Fibroblast of villous mesenchyme (primary cell): ENCODE measurements at regions not wholly inside any gene's neighbourhood (a gene's known extent, or its start where the extent isn't known, plus 50 kb on each side); places are given as distances from the start of the nearest gene placed in this dataset.

ENCODE experiments used
- DNase-seq: peaks from one replicate; pipeline ENCODE4 v3.0.0-alpha.2; 2010; ENCODE audit warnings: low read depth
- H3K4me3 ChIP-seq: 2 replicates; pipeline ENCODE4 v1.5.1; 2011; ENCODE audit warnings: low read depth, mild to moderate bottlenecking, low read length
- TF ChIP-seq, protein P1 (sequence below): IDR thresholded peaks from 2 replicates; pipeline ENCODE4 v1.5.1; 2012; ENCODE audit warnings: low read depth, mild to moderate bottlenecking, low read length; ENCODE audit not compliant: insufficient read depth

DNA sequence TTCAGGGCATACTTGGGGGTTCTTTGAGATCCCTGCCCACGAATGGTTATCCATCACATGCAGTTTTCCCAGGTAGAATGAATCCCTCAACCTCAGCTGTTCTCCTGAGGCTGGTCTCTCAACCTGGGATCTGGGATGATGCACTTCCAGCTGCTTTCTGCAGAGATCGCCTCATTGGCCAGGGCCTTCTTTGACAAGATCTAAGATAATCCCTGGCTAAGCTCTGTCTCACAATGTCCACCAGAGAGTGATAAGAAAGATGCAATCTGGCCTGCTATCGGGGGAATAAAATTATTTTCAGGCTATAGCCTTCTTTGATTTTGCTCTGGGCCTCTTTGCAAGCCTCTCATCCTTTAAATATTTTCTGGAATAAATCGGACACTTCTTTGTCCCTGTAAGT lies 1021.1 kb downstream of the EFNB2 start:
- TF ChIP-seq, protein P1, sequence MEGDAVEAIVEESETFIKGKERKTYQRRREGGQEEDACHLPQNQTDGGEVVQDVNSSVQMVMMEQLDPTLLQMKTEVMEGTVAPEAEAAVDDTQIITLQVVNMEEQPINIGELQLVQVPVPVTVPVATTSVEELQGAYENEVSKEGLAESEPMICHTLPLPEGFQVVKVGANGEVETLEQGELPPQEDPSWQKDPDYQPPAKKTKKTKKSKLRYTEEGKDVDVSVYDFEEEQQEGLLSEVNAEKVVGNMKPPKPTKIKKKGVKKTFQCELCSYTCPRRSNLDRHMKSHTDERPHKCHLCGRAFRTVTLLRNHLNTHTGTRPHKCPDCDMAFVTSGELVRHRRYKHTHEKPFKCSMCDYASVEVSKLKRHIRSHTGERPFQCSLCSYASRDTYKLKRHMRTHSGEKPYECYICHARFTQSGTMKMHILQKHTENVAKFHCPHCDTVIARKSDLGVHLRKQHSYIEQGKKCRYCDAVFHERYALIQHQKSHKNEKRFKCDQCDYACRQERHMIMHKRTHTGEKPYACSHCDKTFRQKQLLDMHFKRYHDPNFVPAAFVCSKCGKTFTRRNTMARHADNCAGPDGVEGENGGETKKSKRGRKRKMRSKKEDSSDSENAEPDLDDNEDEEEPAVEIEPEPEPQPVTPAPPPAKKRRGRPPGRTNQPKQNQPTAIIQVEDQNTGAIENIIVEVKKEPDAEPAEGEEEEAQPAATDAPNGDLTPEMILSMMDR, result no peak
- H3K4me3 ChIP-seq, result no peak overlapping the region
- DNase-seq, result no peak

- no peak for DNase-seq
- no peak overlapping the region for H3K4me3 ChIP-seq
- TF ChIP-seq, protein P1, result no peak
Observed at GRCh38 chr13:105513448-105513847, 1022.0 kb downstream of the EFNB2 start.

DNA sequence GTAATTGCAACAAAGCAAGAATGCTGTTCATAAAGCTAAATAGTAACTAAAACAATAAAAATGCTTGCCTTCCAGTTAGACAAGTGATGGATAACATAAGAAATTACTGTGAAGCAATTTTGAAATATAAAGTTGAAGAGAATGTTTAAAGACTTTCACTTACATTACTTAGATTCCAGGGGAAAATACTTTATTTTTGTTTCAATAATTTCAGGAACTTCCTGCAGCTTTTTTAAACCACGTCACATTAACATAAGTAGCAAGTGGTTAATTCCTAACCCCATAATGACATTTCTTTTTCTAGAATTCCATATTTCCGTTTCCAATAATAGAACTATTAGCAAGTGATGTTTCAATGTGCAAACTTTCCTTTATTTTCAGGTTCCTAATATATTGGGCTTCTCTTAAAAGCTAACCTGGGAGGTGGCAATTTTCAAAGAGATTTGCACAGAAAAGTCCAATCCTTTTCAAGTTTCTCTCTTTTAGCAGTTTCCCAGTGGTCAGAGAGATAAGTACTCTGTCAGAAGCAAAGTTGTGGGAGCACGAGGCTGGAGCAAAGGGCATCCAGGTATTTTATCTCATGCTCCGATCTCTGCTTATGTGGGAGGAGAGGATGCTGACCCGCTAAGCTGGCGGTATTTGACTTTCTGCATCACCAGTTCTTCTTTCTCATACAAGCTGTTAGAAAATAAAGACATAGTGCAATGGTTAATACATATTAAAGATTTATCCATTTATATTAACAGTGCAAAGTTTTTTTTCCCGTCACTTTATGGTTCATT lies 1025.3 kb downstream of the EFNB2 start:
- H3K4me3 ChIP-seq, result no peak overlapping the region
- TF ChIP-seq, protein P1, result no peak
- DNase-seq, result no peak

DNA sequence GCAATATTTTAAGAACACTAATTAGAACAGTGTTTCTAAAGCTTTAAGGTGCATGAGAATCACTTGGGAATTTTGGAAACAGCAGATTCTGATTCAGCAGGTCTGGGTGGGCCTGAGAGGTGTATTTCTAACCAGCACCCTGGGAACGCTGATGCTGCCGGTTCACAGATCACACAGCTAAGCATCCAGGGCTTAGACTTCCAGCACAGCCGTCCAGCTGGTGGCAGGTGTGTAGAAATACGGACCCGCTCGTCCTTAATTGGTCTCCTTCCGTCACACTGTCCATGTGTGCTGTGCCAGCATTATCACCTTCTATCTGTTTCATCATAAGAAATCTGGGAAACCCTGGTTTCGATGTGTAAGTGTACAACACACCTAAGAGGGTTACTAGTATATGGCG lies 1029.0 kb downstream of the EFNB2 start:
- no peak overlapping the region for H3K4me3 ChIP-seq
- TF ChIP-seq, protein P1, result no peak
- DNase-seq, result no peak

- TF ChIP-seq, protein P1, result no peak
- no peak for DNase-seq
- no peak overlapping the region for H3K4me3 ChIP-seq
Observed at GRCh38 chr13:105502193-105502592, 1033.3 kb downstream of the EFNB2 start.

- TF ChIP-seq, protein P1, result no peak
- no peak overlapping the region for H3K4me3 ChIP-seq
- DNase-seq, result no peak
Observed at GRCh38 chr13:105497597-105497996, 1037.9 kb downstream of the EFNB2 start.

- DNase-seq, result no peak
- H3K4me3 ChIP-seq, result no peak overlapping the region
- TF ChIP-seq, protein P1, result no peak
Observed at GRCh38 chr13:105492216-105492615, 1043.2 kb downstream of the EFNB2 start.
